Left colon (tissue), 2 donors: ENCODE measurements at regions not wholly inside any gene's neighbourhood (a gene's known extent, or its start where the extent isn't known, plus 50 kb on each side); places are given as distances from the start of the nearest gene placed in this dataset.

ENCODE experiments used
- ATAC-seq: fragments of 200-7000 bp; cut with Tn5 transposase; one replicate; pipeline ENCODE4 v1.9.1; 2020; ENCODE audit warnings: mild to moderate bottlenecking, moderate library complexity
- DNase-seq, 2 donors: peaks; one replicate each; pipeline ENCODE4 v3.0.0-alpha.2; 2020
- intact Hi-C, 2 donors: fragments of 100-400 bp; cut with DNase I in 1 of 2; cut with micrococcal nuclease in 1 of 2; formaldehyde crosslinking; loops; one replicate each; pipeline versions ENCODE4 v1.11.2 to v1.14.0; 2022; cut with DNase I, micrococcal nuclease
- donor health status: DM: no; HTN: no; CAD: no.
- donor health status: DM: yes; HTN: yes; CAD: no.

- ATAC-seq (no peak), DNase-seq (no peak)
- intact Hi-C loops = no loop called here
Measured at GRCh38 chr13:103788061-103788652, 721.9 kb upstream of the SLC10A2 start.

GRCh38 chr13:103772576-103772975, 706.4 kb upstream of the SLC10A2 start:
- intact Hi-C loops = no loop called here
- DNase-seq = no peak
- ATAC-seq = no peak

GRCh38 chr13:103762523-103762922, 696.3 kb upstream of the SLC10A2 start:
- no peak for DNase-seq
- no peak for ATAC-seq
- intact Hi-C loops = no loop called here

DNA sequence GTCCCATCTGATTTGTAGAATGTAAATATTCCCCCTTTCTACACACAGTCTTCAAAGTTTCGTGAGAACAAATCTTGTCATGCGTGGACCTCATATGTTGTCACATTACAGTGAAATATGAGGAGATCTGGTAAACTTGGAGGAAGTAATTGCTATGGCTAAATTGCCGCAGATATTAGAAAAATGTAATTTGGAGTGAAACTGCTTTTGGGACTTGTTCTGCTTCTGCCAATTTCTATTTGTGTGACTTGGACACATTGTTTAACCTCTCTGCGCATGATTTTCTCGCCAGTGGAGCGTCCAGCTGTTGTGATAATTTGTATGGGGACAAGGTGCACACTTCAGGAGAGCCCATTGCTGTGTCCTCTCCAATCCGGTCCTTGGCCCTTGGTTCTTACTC, 693.1 kb upstream of the SLC10A2 start:
- DNase-seq (no peak), ATAC-seq (no peak)
- intact Hi-C loops = no loop called here

DNA sequence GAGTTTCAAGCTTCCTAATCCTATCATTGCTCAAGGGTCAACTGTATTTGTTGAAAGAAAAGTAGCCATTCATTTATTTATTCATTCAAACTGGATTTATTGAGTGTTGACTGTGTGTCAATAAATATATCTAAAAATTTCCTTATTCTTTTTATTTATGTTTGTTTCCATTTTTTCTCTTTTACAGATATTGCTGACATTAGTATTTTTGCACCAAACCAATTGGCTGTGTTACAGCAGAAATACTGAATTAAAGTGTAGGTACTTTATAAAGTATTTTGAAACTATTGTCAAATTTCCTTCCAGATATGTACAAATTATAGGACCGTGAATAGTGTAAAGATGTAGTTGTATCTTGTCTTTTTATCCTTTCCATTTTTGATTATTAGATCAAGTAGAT, 692.0 kb upstream of the SLC10A2 start:
- no peak for DNase-seq
- intact Hi-C loops = no loop called here
- ATAC-seq = no peak

DNA sequence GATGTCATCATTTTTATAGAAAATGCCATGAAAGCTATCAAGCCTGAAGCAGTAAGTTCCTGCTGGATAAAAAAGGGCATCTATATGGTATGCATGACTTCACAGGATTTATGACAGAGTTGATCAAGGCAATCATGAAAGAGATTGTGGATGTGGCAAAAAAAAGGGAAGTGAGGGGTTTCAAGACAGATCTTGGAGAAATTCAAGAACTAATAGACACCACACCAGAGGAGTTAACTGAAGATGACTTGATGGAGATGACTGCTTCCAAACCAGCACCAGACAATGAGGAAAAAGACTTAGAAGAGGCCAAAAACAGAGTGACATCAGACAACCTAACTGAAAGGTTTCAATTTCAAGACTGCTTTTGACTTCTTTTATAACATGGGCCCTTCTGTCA, 691.1 kb upstream of the SLC10A2 start:
- DNase-seq = no peak
- no peak for ATAC-seq
- intact Hi-C loops = no loop called here

GRCh38 chr13:103754783-103755182, 688.6 kb upstream of the SLC10A2 start:
- ATAC-seq = no peak
- intact Hi-C loops = no loop called here

GRCh38 chr13:103734837-103735236, 668.6 kb upstream of the SLC10A2 start:
- intact Hi-C loops = no loop called here

More at GRCh38 chr13:103754783-103755182, 688.6 kb upstream of the SLC10A2 start:
- DNase-seq = no peak

DNA sequence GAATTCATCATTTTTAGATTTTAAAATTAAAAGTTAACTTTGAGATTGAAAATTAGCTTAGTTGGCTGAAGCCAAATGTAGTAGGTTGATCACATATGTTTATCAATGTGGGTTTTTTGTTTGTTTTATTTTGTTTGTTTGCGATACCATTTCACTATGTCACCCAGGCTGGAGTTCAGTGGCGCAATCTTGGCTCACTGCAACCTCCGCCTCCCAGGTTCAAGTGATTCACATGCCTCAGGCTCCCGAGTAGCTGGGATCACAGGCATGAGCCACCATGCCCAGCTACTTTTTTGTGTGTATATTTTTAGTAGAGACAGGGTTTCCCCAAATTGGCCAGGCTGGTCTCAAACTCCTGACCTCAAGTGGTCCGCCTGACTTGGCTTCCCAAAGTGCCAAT, 665.7 kb upstream of the SLC10A2 start:
- intact Hi-C loops = no loop called here
- ATAC-seq = no peak
- no peak for DNase-seq

More at GRCh38 chr13:103734837-103735236, 668.6 kb upstream of the SLC10A2 start:
- ATAC-seq = no peak
- DNase-seq = no peak

GRCh38 chr13:103730407-103730806, 664.2 kb upstream of the SLC10A2 start:
- no peak for DNase-seq
- intact Hi-C loops = no loop called here
- no peak for ATAC-seq

DNA sequence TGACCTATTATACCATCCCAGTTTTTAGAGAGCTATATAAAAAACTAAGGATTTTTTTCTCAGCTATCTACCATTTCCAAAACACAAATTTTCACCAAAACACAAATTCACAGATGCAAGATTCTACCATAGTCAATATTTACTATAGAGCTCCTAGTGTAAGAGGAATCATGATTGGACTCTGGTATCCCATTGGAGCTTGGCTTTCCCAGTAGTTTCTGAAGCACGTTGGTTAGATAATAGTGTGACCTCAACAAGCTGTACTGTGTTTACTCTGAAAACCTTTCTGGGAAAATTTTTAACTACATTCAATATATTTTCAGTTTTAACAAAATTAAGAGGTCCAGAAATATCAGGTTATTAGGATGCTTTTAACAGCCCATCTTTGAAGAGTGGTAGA, 660.6 kb upstream of the SLC10A2 start:
- intact Hi-C loops = no loop called here
- DNase-seq (no peak), ATAC-seq (no peak)

DNA sequence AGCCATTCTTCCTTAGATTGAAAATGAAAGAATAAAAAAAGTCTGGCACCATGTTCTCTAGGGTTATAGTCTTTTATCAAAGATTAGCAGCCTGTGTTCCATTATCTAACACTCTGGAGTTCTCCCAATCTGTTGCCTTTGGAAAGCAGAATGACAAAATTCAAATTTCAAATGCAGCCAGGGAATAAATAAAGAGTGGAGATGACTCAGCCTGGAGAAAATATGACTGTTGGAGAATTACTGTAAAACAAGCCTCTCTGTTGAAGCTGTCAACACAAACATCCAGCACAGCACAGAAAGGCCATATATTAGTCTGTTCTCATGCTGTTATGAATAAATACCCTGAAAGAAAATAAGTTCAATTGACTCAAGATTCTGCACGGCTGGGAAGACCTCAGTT, 650.5 kb upstream of the SLC10A2 start:
- DNase-seq (no peak), ATAC-seq (no peak)
- intact Hi-C loops = no loop called here

- ATAC-seq (no peak), DNase-seq (no peak)
- intact Hi-C loops = no loop called here
Measured at GRCh38 chr13:103715335-103715734, 649.1 kb upstream of the SLC10A2 start.

GRCh38 chr13:103703246-103703645, 637.0 kb upstream of the SLC10A2 start:
- ATAC-seq (no peak), DNase-seq (no peak)
- intact Hi-C loops = no loop called here

- intact Hi-C loops = loop anchor here in 1 of 2 donors (2.0 kb wide), 1 partner anchor 45 kb away; no protein-coding TSS in a partner anchor
- ATAC-seq = no peak
- no peak for DNase-seq
Measured at GRCh38 chr13:103698000-103698399, 631.8 kb upstream of the SLC10A2 start.

DNA sequence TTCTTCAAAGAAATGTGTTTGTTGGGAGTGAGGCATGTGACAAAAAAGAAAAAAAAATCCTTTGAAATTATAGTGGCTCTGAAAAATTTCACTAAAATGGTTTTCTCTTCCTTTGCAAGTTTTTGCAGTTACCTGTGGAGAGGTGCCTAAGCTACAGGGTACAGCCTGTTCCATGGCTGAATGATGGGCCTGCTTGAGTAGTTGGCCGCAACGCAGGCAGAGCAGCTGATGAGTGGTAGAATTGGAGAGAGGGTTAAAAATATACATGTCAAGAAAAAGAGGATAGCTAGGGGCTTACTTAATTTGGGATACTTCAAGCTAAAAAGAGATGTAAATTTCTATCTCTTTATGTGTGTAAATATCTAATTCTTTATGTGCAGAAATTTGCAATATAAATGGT, 629.1 kb upstream of the SLC10A2 start:
- no peak for ATAC-seq
- no peak for DNase-seq
- intact Hi-C loops = no loop called here

GRCh38 chr13:103694471-103694870, 628.3 kb upstream of the SLC10A2 start:
- DNase-seq (no peak), ATAC-seq (no peak)
- intact Hi-C loops = no loop called here

- ATAC-seq (no peak), DNase-seq (no peak)
- intact Hi-C loops = no loop called here
Measured at GRCh38 chr13:103694033-103694432, 627.8 kb upstream of the SLC10A2 start.

DNA sequence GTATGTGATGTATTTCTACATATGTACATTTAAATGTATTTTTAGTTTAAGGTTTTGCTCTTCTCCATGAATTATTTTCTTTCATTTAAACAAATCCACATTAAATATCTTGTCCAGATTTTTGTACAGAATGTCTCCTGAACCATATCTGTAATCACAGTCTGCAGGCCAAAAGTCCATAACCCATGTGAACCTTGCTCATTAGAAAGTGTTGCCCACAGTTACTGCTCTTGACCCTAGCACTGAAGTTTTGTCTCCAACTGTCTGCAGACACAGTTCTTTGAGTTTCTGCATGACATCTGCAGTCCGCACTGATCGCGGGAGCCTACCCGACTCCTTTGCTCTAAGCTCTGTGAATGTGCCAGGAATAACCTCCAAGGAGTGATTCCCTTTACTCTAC, 626.2 kb upstream of the SLC10A2 start:
- intact Hi-C loops = no loop called here
- DNase-seq = no peak
- ATAC-seq = no peak

- no peak for DNase-seq
- intact Hi-C loops = no loop called here
- no peak for ATAC-seq
Measured at GRCh38 chr13:103676329-103676728, 610.1 kb upstream of the SLC10A2 start.

GRCh38 chr13:103671547-103671946, 605.3 kb upstream of the SLC10A2 start:
- intact Hi-C loops = no loop called here
- ATAC-seq (no peak), DNase-seq (no peak)
